DOHH2 (cell line): ENCODE measurements at regions not wholly inside any gene's neighbourhood (a gene's known extent, or its start where the extent isn't known, plus 50 kb on each side); places are given as distances from the start of the nearest gene placed in this dataset.

Experiments used
- H3F3A ChIP-seq: fragments of 200-600 bp; sonication (generic), shearing (Covaris generic); 2 replicates; pipeline ENCODE4 v1.6.0; 2016; ENCODE audit warnings: antibody characterized with exemption, mild to moderate bottlenecking; ENCODE audit not compliant: control insufficient read depth, insufficient read depth
- H3K27ac ChIP-seq: fragments of 200-600 bp; sonication (generic); 2 replicates; pipeline ENCODE4 v1.5.1; 2014; ENCODE audit warnings: low read depth, mild to moderate bottlenecking, low read length, moderate library complexity
- H3K27me3 ChIP-seq: fragments of 200-600 bp; sonication (generic); 2 replicates; pipeline ENCODE4 v1.6.1; 2014; ENCODE audit warnings: mild to moderate bottlenecking, low read length, mixed read lengths; ENCODE audit not compliant: control insufficient read depth
- H3K36me3 ChIP-seq: fragments of 200-600 bp; sonication (generic); 2 replicates; pipeline ENCODE4 v1.6.1; 2014; ENCODE audit warnings: mild to moderate bottlenecking, low read length, moderate library complexity, mixed read lengths; ENCODE audit not compliant: control insufficient read depth
- H3K4me1 ChIP-seq: fragments of 200-600 bp; sonication (generic); 2 replicates; pipeline ENCODE4 v1.6.1; 2014; ENCODE audit warnings: mild to moderate bottlenecking, low read length, mixed read lengths; ENCODE audit not compliant: control insufficient read depth
- H3K4me2 ChIP-seq: fragments of 200-600 bp; sonication (generic); 2 replicates; pipeline ENCODE4 v1.6.0; 2014; ENCODE audit warnings: mild to moderate bottlenecking, low read length, moderate library complexity
- H3K4me3 ChIP-seq: fragments of 200-600 bp; sonication (generic); 2 replicates; pipeline ENCODE4 v1.5.1; 2014; ENCODE audit warnings: mild to moderate bottlenecking, low read length, mixed read lengths
- H3K79me2 ChIP-seq: fragments of 200-600 bp; sonication (generic); 2 replicates; pipeline ENCODE4 v1.6.1; 2014; ENCODE audit warnings: mild to moderate bottlenecking, low read length, mixed read lengths; ENCODE audit not compliant: control insufficient read depth
- H3K9me2 ChIP-seq: fragments of 200-600 bp; sonication (generic); replicated peaks from 2 replicates; pipeline ENCODE4 v1.6.1; 2014; ENCODE audit warnings: mild to moderate bottlenecking, low read length, mixed read lengths; ENCODE audit not compliant: control insufficient read depth
- H3K9me3 ChIP-seq: fragments of 200-600 bp; sonication (generic); 2 replicates; pipeline ENCODE4 v1.6.1; 2014; ENCODE audit warnings: antibody characterized with exemption, low read length, mixed read lengths; ENCODE audit not compliant: control insufficient read depth, insufficient read depth
- H4K20me1 ChIP-seq: fragments of 200-600 bp; sonication (generic); 2 replicates; pipeline ENCODE4 v1.6.0; 2014; ENCODE audit warnings: low read depth, mild to moderate bottlenecking, antibody characterized with exemption, low read length, moderate library complexity; ENCODE audit not compliant: control insufficient read depth, insufficient read depth
- CTCF ChIP-seq: fragments of 200-600 bp; sonication (generic); IDR thresholded peaks from one replicate; pipeline ENCODE4 v1.5.1; 2014; ENCODE audit warnings: antibody characterized with exemption, mild to moderate bottlenecking, low read depth, low read length; ENCODE audit not compliant: poor library complexity, severe bottlenecking
- EZH2phosphoT487 ChIP-seq: fragments of 200-600 bp; sonication (generic); IDR thresholded peaks from 2 replicates; pipeline ENCODE4 v1.6.1; 2017; ENCODE audit warnings: borderline replicate concordance, mild to moderate bottlenecking, antibody characterized with exemption, low read length, moderate library complexity, mixed read lengths

- Histone ChIP-seq H4K20me1 (no peaks in the 10 kb centered on the region), H3K9me3 (no peaks in the 10 kb centered on the region), H3K27me3 (no peaks in the 10 kb centered on the region), H3K36me3 (no peaks in the 10 kb centered on the region), H3K27ac (no peak overlapping the region), H3K4me3 (no peak overlapping the region), H3K9me2 (no peaks in the 10 kb centered on the region), H3K4me1 (no peaks in the 10 kb centered on the region), H3F3A (no peaks in the 10 kb centered on the region), H3K4me2 (no peak overlapping the region), H3K79me2 (no peaks in the 10 kb centered on the region)
- TF ChIP-seq EZH2phosphoT487 (no peak), CTCF (no peak)
Observed at GRCh38 chr10:104515678-104516199, 125.4 kb upstream of the SORCS3 start.

- TF ChIP-seq EZH2phosphoT487, result no peak
- no peaks in the 10 kb centered on the region for H3K9me2 ChIP-seq
- H3K36me3 ChIP-seq, result no peaks in the 10 kb centered on the region
- H3K27ac ChIP-seq, result no peak overlapping the region
- no peaks in the 10 kb centered on the region for H3K27me3 ChIP-seq
- no peaks in the 10 kb centered on the region for H3K79me2 ChIP-seq
- no peak overlapping the region for H3K4me3 ChIP-seq
- H3F3A ChIP-seq, result no peaks in the 10 kb centered on the region
- no peaks in the 10 kb centered on the region for H3K9me3 ChIP-seq
- no peaks in the 10 kb centered on the region for H3K4me1 ChIP-seq
- H3K4me2 ChIP-seq, result no peak overlapping the region
- H4K20me1 ChIP-seq, result no peaks in the 10 kb centered on the region
Observed at GRCh38 chr10:104516986-104517385, 124.1 kb upstream of the SORCS3 start.

GRCh38 chr10:104517946-104518345, 123.1 kb upstream of the SORCS3 start:
- H4K20me1 ChIP-seq, result no peaks in the 10 kb centered on the region
- H3K4me3 ChIP-seq, result no peak overlapping the region
- no peaks in the 10 kb centered on the region for H3K27me3 ChIP-seq
- no peaks in the 10 kb centered on the region for H3K9me3 ChIP-seq
- TF ChIP-seq EZH2phosphoT487 (no peak), CTCF (no peak)
- no peaks in the 10 kb centered on the region for H3K9me2 ChIP-seq
- H3K4me1 ChIP-seq, result no peaks in the 10 kb centered on the region
- H3F3A ChIP-seq, result no peaks in the 10 kb centered on the region
- H3K79me2 ChIP-seq, result no peaks in the 10 kb centered on the region
- no peak overlapping the region for H3K27ac ChIP-seq
- no peaks in the 10 kb centered on the region for H3K36me3 ChIP-seq
- H3K4me2 ChIP-seq, result no peak overlapping the region

- Histone ChIP-seq H3K9me2 (no peaks in the 10 kb centered on the region), H3K4me1 (no peaks in the 10 kb centered on the region), H3K27me3 (no peaks in the 10 kb centered on the region), H3K4me3 (no peak overlapping the region), H3K9me3 (no peaks in the 10 kb centered on the region), H3K27ac (no peak overlapping the region), H4K20me1 (no peaks in the 10 kb centered on the region), H3K36me3 (no peaks in the 10 kb centered on the region), H3K4me2 (no peak overlapping the region), H3K79me2 (no peaks in the 10 kb centered on the region), H3F3A (no peaks in the 10 kb centered on the region)
- TF ChIP-seq EZH2phosphoT487, result no peak
- no peak for TF ChIP-seq CTCF
Observed at GRCh38 chr10:104518891-104519290, 122.2 kb upstream of the SORCS3 start.
